ENCODE measurements at regions not wholly inside any gene's neighbourhood (a gene's known extent, or its start where the extent isn't known, plus 50 kb on each side); places are given as distances from the start of the nearest gene placed in this dataset.

- no peak for DNase-seq
- Histone ChIP-seq H3K9me3 (no peaks in the 10 kb centered on the region), H3K4me3 (no peak overlapping the region)
These were observed 1276.1 kb downstream of the PCDH7 start for GRCh38 chr4:31995943-31996901.

GRCh38 chr4:31998807-31999206 lies 1278.6 kb downstream of the PCDH7 start:
- ATAC-seq (no peak), DNase-seq (no peak)
- no peaks in the 10 kb centered on the region for H3K27me3 ChIP-seq
- H3K4me3 ChIP-seq, result no peak overlapping the region
- H3K9me3 ChIP-seq, result no peaks in the 10 kb centered on the region
- H3K36me3 ChIP-seq, result no peaks in the 10 kb centered on the region
- H3K4me1 ChIP-seq, result no peaks in the 10 kb centered on the region
- intact Hi-C loops (cut with DNase I), result no loop called here
- TF ChIP-seq CTCF (IDR thresholded peaks at IDR 0.05), result no peak
- H3K27ac ChIP-seq, result no peak overlapping the region

More at GRCh38 chr4:31995943-31996901, 1276.1 kb downstream of the PCDH7 start:
- intact Hi-C loops (cut with DNase I), result no loop called here
- Histone ChIP-seq H3K27ac (no peak overlapping the region), H3K27me3 (no peaks in the 10 kb centered on the region), H3K4me1 (no peaks in the 10 kb centered on the region), H3K36me3 (no peaks in the 10 kb centered on the region)
- TF ChIP-seq CTCF (IDR thresholded peaks at IDR 0.05), result no peak
- ATAC-seq, result no peak

- no peak for ATAC-seq
- TF ChIP-seq CTCF (IDR thresholded peaks at IDR 0.05), result no peak
- no peaks in the 10 kb centered on the region for H3K9me3 ChIP-seq
- intact Hi-C loops (cut with DNase I), result no loop called here
- DNase-seq, result no peak
- H3K4me1 ChIP-seq, result no peaks in the 10 kb centered on the region
- H3K27ac ChIP-seq, result no peak overlapping the region
- H3K27me3 ChIP-seq, result no peaks in the 10 kb centered on the region
- no peaks in the 10 kb centered on the region for H3K36me3 ChIP-seq
- no peak overlapping the region for H3K4me3 ChIP-seq
These were observed 1279.7 kb downstream of the PCDH7 start for GRCh38 chr4:31999848-32000247.

GRCh38 chr4:32000846-32001488 lies 1280.8 kb downstream of the PCDH7 start:
- no peaks in the 10 kb centered on the region for H3K9me3 ChIP-seq
- no peaks in the 10 kb centered on the region for H3K36me3 ChIP-seq
- no peaks in the 10 kb centered on the region for H3K27me3 ChIP-seq
- ATAC-seq (no peak), DNase-seq (no peak)
- H3K4me1 ChIP-seq, result no peaks in the 10 kb centered on the region
- intact Hi-C loops (cut with DNase I), result no loop called here
- no peak overlapping the region for H3K27ac ChIP-seq
- no peak for TF ChIP-seq CTCF (IDR thresholded peaks at IDR 0.05)
- H3K4me3 ChIP-seq, result no peak overlapping the region

- no peaks in the 10 kb centered on the region for H3K36me3 ChIP-seq
- ATAC-seq, result no peak
- no peak for DNase-seq
- H3K9me3 ChIP-seq, result no peaks in the 10 kb centered on the region
- H3K27ac ChIP-seq, result no peak overlapping the region
- no peaks in the 10 kb centered on the region for H3K27me3 ChIP-seq
- intact Hi-C loops (cut with DNase I), result no loop called here
- TF ChIP-seq CTCF (IDR thresholded peaks at IDR 0.05), result no peak
- H3K4me3 ChIP-seq, result no peak overlapping the region
- H3K4me1 ChIP-seq, result no peaks in the 10 kb centered on the region
These were observed 1282.0 kb downstream of the PCDH7 start for GRCh38 chr4:32002037-32002747.
